ENCODE measurements at regions not wholly inside any gene's neighbourhood (a gene's known extent, or its start where the extent isn't known, plus 50 kb on each side); places are given as distances from the start of the nearest gene placed in this dataset.
"Not testable (repeated sequence)": the region's sequence is repeated elsewhere in the genome, so short reads cannot be mapped to it uniquely, and the experiment has no call there.

GRCh38 chr17:71502443-71502842 lies 618.4 kb upstream of the SOX9 start:
- Histone ChIP-seq H3K36me3 (no peaks in the 10 kb centered on the region), H3K27me3 (no peaks in the 10 kb centered on the region), H3K4me1 (no peaks in the 10 kb centered on the region), H3K27ac (no peak overlapping the region), H3K4me3 (no peak overlapping the region), H3K9me3 (no peaks in the 10 kb centered on the region)
- intact Hi-C loops (cut with DNase I): no loop called here
- DNase-seq (ENCODE audit: extremely low spot score in 2 of 2): no peak
- TF ChIP-seq POLR2AphosphoS5 (IDR thresholded peaks at IDR 0.05; ENCODE audit: insufficient read depth in 1 of 2, low read depth in 1 of 2): no peak
- TF ChIP-seq POLR2A (IDR thresholded peaks at IDR 0.05): no peak

GRCh38 chr17:71503710-71504465 lies 616.9 kb upstream of the SOX9 start:
- no peak overlapping the region for H3K27ac ChIP-seq
- no peak for DNase-seq (ENCODE audit: extremely low spot score in 2 of 2)
- TF ChIP-seq CTCF (IDR thresholded peaks at IDR 0.05): no peak
- no peak for TF ChIP-seq POLR2AphosphoS5 (IDR thresholded peaks at IDR 0.05; ENCODE audit: insufficient read depth in 1 of 2, low read depth in 1 of 2)
- TF ChIP-seq POLR2A (IDR thresholded peaks at IDR 0.05): no peak
- H3K4me1 ChIP-seq: no peaks in the 10 kb centered on the region
- no peaks in the 10 kb centered on the region for H3K9me3 ChIP-seq
- no peaks in the 10 kb centered on the region for H3K36me3 ChIP-seq
- no peak overlapping the region for H3K4me3 ChIP-seq
- H3K27me3 ChIP-seq: no peaks in the 10 kb centered on the region
- intact Hi-C loops (cut with DNase I): no loop called here

DNA sequence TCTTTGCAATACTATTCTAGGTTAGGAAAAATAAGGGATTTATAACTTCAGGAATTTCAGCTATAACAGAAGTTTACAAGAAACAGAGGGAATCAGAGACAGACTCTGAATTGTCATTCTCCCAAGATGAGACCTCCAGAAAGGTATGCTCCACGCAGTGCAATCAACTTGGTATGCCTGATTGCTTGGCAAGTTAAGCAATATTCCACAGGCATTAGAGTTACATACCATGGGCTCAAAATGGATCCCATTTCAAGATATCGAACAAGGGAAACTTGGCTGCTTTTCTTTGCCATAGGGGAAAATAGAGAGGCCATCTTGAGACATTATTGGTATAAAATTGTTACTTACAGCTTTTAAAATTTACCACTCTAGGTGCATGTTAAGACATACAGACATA lies 615.6 kb upstream of the SOX9 start:
- intact Hi-C loops (cut with DNase I): no loop called here
- Histone ChIP-seq H3K27me3 (no peaks in the 10 kb centered on the region), H3K36me3 (no peaks in the 10 kb centered on the region), H3K9me3 (no peaks in the 10 kb centered on the region), H3K4me3 (no peak overlapping the region), H3K27ac (no peak overlapping the region), H3K4me1 (no peaks in the 10 kb centered on the region)
- TF ChIP-seq POLR2AphosphoS5 (IDR thresholded peaks at IDR 0.05; ENCODE audit: insufficient read depth in 1 of 2, low read depth in 1 of 2): no peak
- no peak for TF ChIP-seq POLR2A (IDR thresholded peaks at IDR 0.05)
- no peak for TF ChIP-seq CTCF (IDR thresholded peaks at IDR 0.05)
- DNase-seq (ENCODE audit: extremely low spot score in 2 of 2): no peak

- no peaks in the 10 kb centered on the region for H3K36me3 ChIP-seq
- no peak for DNase-seq (ENCODE audit: extremely low spot score in 2 of 2)
- no peak overlapping the region for H3K4me3 ChIP-seq
- H3K27me3 ChIP-seq: no peaks in the 10 kb centered on the region
- no peaks in the 10 kb centered on the region for H3K4me1 ChIP-seq
- H3K9me3 ChIP-seq: no peaks in the 10 kb centered on the region
- TF ChIP-seq POLR2A (IDR thresholded peaks at IDR 0.05) (no peak), CTCF (IDR thresholded peaks at IDR 0.05) (no peak), POLR2AphosphoS5 (IDR thresholded peaks at IDR 0.05; ENCODE audit: insufficient read depth in 1 of 2, low read depth in 1 of 2) (no peak)
- H3K27ac ChIP-seq: no peak overlapping the region
- intact Hi-C loops (cut with DNase I): no loop called here
Observed at GRCh38 chr17:71505981-71506380, 614.8 kb upstream of the SOX9 start.

GRCh38 chr17:71511266-71511995 lies 609.4 kb upstream of the SOX9 start:
- no peaks in the 10 kb centered on the region for H3K27me3 ChIP-seq
- TF ChIP-seq POLR2A (IDR thresholded peaks at IDR 0.05) (no peak), CTCF (IDR thresholded peaks at IDR 0.05) (no peak), POLR2AphosphoS5 (IDR thresholded peaks at IDR 0.05; ENCODE audit: insufficient read depth in 1 of 2, low read depth in 1 of 2) (no peak)
- no peak overlapping the region for H3K4me3 ChIP-seq
- no peaks in the 10 kb centered on the region for H3K9me3 ChIP-seq
- DNase-seq (ENCODE audit: extremely low spot score in 2 of 2): no peak
- H3K36me3 ChIP-seq: no peaks in the 10 kb centered on the region
- intact Hi-C loops (cut with DNase I): no loop called here
- no peaks in the 10 kb centered on the region for H3K4me1 ChIP-seq
- no peak overlapping the region for H3K27ac ChIP-seq

DNA sequence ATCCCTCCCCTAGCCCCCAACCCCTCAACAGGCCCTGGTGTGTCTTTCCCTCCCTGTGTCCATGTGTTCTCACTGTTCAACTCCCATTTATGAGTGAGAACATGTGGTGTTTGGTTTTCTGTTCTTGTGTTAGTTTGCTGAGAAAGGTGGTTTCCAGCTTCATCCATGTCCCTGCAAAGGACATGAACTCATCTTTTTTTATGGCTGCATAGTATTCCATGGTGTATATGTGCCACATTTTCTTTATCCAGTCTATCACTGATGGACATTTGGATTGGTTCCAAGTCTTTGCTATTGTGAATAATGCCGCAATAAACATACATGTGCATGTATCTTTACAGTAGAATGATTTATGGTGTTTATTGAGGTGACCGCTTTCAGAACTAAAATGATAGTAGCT lies 607.1 kb upstream of the SOX9 start:
- H3K4me1 ChIP-seq; intact Hi-C loops (cut with DNase I); H3K9me3 ChIP-seq; H3K4me3 ChIP-seq; DNase-seq (ENCODE audit: extremely low spot score in 2 of 2); H3K36me3 ChIP-seq; H3K27me3 ChIP-seq; H3K27ac ChIP-seq: not testable (repeated sequence)

Measured in vagina (tissue), 2 donors.